SH-SY5Y (cell line): ENCODE measurements at regions not wholly inside any gene's neighbourhood (a gene's known extent, or its start where the extent isn't known, plus 50 kb on each side); places are given as distances from the start of the nearest gene placed in this dataset.

ENCODE experiments used
- GATA2 ChIP-seq: IDR thresholded peaks from 2 replicates; pipeline ENCODE4 v1.6.1; 2011; ENCODE audit warnings: mild to moderate bottlenecking, low read depth, low read length
- GATA3 ChIP-seq: IDR thresholded peaks from 2 replicates; pipeline ENCODE4 v1.6.1; 2011; ENCODE audit warnings: low read depth, mild to moderate bottlenecking, low read length, moderate library complexity

DNA sequence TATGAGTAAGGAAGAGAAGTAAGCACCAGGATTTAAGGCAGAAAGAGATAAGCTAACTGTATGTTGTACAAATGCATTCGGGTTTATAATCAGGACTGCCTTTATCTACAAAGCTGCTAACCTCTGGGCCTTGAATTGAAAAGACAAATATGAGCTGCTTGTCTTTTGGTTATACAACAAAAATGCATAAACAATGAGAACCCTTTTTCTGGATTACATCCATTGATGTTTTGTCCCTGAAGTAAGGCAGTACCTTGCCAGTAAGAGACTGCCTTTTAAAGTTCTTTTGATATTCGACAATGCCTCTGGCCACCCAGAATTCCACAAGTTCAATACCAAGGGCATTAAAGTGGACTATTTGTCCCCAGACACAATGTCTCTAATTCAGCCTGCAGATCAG is 280.7 kb downstream of the ZNF621 start:
- TF ChIP-seq GATA2 (no peak), GATA3 (no peak)
